M059J (cell line): ENCODE measurements at regions not wholly inside any gene's neighbourhood (a gene's known extent, or its start where the extent isn't known, plus 50 kb on each side); places are given as distances from the start of the nearest gene placed in this dataset.

ENCODE experiments used
- DNase-seq: peaks from one replicate; pipeline ENCODE4 v3.0.0-alpha.2; 2012; ENCODE audit warnings: low read depth

GRCh38 chr11:86120807-86121206 lies 51.9 kb upstream of the PICALM start:
- DNase-seq, result no peak

GRCh38 chr11:86119906-86120305 lies 51.0 kb upstream of the PICALM start:
- no peak for DNase-seq

GRCh38 chr11:86119077-86119476 lies 50.2 kb upstream of the PICALM start:
- peak; percentile 30 for DNase-seq
